Neural progenitor cell (in vitro differentiated cells): ENCODE measurements at regions not wholly inside any gene's neighbourhood (a gene's known extent, or its start where the extent isn't known, plus 50 kb on each side); places are given as distances from the start of the nearest gene placed in this dataset.

ENCODE experiments used
- EZH2 ChIP-seq: fragments of 200-600 bp; sonication (generic); IDR thresholded peaks from 2 replicates; pipeline ENCODE4 v1.6.1; 2017; ENCODE audit warnings: antibody characterized with exemption, mild to moderate bottlenecking, moderate library complexity
- EZH2phosphoT487 ChIP-seq: fragments of 200-600 bp; sonication (generic); IDR thresholded peaks from 2 replicates; pipeline ENCODE4 v1.6.1; 2017; ENCODE audit warnings: antibody characterized with exemption
- TF ChIP-seq, protein P1 (sequence below): fragments of 200-600 bp; sonication (generic); IDR thresholded peaks from 2 replicates; pipeline ENCODE4 v1.5.1; 2017; ENCODE audit warnings: antibody characterized with exemption, mild to moderate bottlenecking

DNA sequence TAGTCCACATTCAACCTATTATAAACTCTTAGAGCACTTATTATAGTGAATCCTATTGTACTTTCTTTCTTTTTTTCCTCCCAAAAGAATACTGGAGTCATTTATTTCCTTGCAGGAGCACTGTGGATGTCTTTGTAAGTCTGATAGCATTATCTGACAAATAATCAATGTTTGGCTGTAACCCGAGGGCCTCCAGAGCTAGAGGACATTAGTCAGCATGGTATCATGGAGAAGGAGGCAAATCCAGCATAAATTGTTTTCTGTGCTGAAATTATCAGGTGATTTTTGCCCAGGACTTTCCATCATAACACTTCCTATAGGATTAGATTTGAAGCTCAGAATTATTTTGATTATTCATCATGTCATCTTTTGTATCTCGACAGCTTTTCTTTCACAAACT, 551.0 kb downstream of the ZNF608 start:
- TF ChIP-seq, protein P1, sequence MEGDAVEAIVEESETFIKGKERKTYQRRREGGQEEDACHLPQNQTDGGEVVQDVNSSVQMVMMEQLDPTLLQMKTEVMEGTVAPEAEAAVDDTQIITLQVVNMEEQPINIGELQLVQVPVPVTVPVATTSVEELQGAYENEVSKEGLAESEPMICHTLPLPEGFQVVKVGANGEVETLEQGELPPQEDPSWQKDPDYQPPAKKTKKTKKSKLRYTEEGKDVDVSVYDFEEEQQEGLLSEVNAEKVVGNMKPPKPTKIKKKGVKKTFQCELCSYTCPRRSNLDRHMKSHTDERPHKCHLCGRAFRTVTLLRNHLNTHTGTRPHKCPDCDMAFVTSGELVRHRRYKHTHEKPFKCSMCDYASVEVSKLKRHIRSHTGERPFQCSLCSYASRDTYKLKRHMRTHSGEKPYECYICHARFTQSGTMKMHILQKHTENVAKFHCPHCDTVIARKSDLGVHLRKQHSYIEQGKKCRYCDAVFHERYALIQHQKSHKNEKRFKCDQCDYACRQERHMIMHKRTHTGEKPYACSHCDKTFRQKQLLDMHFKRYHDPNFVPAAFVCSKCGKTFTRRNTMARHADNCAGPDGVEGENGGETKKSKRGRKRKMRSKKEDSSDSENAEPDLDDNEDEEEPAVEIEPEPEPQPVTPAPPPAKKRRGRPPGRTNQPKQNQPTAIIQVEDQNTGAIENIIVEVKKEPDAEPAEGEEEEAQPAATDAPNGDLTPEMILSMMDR = no peak
- TF ChIP-seq EZH2 = no peak
- TF ChIP-seq EZH2phosphoT487 = no peak
